ENCODE measurements at regions not wholly inside any gene's neighbourhood (a gene's known extent, or its start where the extent isn't known, plus 50 kb on each side); places are given as distances from the start of the nearest gene placed in this dataset.

GRCh38 chr6:5922230-5922629, 84.5 kb downstream of the NRN1 start:
- TF ChIP-seq EP300 (IDR thresholded peaks at IDR 0.05) (no peak), POLR2A (IDR thresholded peaks at IDR 0.05) (no peak), CTCF (IDR thresholded peaks at IDR 0.05) (no peak)
- intact Hi-C loops (cut with DNase I): no loop called here

GRCh38 chr6:5909721-5910120, 97.0 kb downstream of the NRN1 start:
- H3K4me3 ChIP-seq: no peak overlapping the region
- no peak for TF ChIP-seq CTCF (IDR thresholded peaks at IDR 0.05)
- no peak for TF ChIP-seq POLR2A (IDR thresholded peaks at IDR 0.05)
- TF ChIP-seq EP300 (IDR thresholded peaks at IDR 0.05): no peak
- H3K4me1 ChIP-seq (ENCODE audit: insufficient read depth): no peaks in the 10 kb centered on the region
- no peak overlapping the region for H3K27ac ChIP-seq
- intact Hi-C loops (cut with DNase I): no loop called here
- H3K36me3 ChIP-seq: no peaks in the 10 kb centered on the region
- DNase-seq: no peak
- no peaks in the 10 kb centered on the region for H3K9me3 ChIP-seq
- 82 to 87% (median 86%) methylated on average over 5 of the region's 5 CpGs for WGBS, 3 donors
- H3K27me3 ChIP-seq: no peaks in the 10 kb centered on the region

More at GRCh38 chr6:5922230-5922629, 84.5 kb downstream of the NRN1 start:
- Histone ChIP-seq H3K4me3 (no peak overlapping the region), H3K36me3 (no peaks in the 10 kb centered on the region), H3K4me1 (ENCODE audit: insufficient read depth) (no peaks in the 10 kb centered on the region), H3K27ac (no peak overlapping the region), H3K27me3 (no peaks in the 10 kb centered on the region), H3K9me3 (no peaks in the 10 kb centered on the region)
- 33 to 44% (median 41%) methylated on average over 4 of the region's 4 CpGs for WGBS, 3 donors
- DNase-seq: no peak

- Histone ChIP-seq H3K4me3 (no peak overlapping the region), H3K4me1 (ENCODE audit: insufficient read depth) (no peaks in the 10 kb centered on the region), H3K36me3 (no peaks in the 10 kb centered on the region), H3K27ac (no peak overlapping the region), H3K9me3 (no peaks in the 10 kb centered on the region), H3K27me3 (no peaks in the 10 kb centered on the region)
- intact Hi-C loops (cut with DNase I): no loop called here
- WGBS, 3 donors: 87 to 100% (median 91%) methylated on average over 1 of the region's 1 CpG
- TF ChIP-seq CTCF (IDR thresholded peaks at IDR 0.05) (no peak), EP300 (IDR thresholded peaks at IDR 0.05) (no peak), POLR2A (IDR thresholded peaks at IDR 0.05) (no peak)
- no peak for DNase-seq
Observed at GRCh38 chr6:5906842-5907241, 99.9 kb downstream of the NRN1 start.

GRCh38 chr6:5906340-5906670, 100.4 kb downstream of the NRN1 start:
- DNase-seq: no peak
- Histone ChIP-seq H3K4me1 (ENCODE audit: insufficient read depth) (no peaks in the 10 kb centered on the region), H3K36me3 (no peaks in the 10 kb centered on the region), H3K27ac (no peak overlapping the region), H3K4me3 (no peak overlapping the region), H3K27me3 (no peaks in the 10 kb centered on the region), H3K9me3 (no peaks in the 10 kb centered on the region)
- intact Hi-C loops (cut with DNase I): no loop called here
- WGBS, 3 donors: 71 to 74% (median 72%) methylated on average over 1 of the region's 1 CpG
- no peak for TF ChIP-seq EP300 (IDR thresholded peaks at IDR 0.05)
- TF ChIP-seq CTCF (IDR thresholded peaks at IDR 0.05): no peak
- TF ChIP-seq POLR2A (IDR thresholded peaks at IDR 0.05): no peak

All from ovary (tissue), 7 donors.